ENCODE measurements at regions not wholly inside any gene's neighbourhood (a gene's known extent, or its start where the extent isn't known, plus 50 kb on each side); places are given as distances from the start of the nearest gene placed in this dataset.

- H3K27me3 ChIP-seq, result no peaks in the 10 kb centered on the region
- intact Hi-C loops (cut with DNase I), result no loop called here
- no peak overlapping the region for H3K27ac ChIP-seq
- no peak overlapping the region for H3K4me3 ChIP-seq
- DNase-seq, result no peak
- no peak for TF ChIP-seq POLR2A (IDR thresholded peaks at IDR 0.05)
- TF ChIP-seq, protein P1, sequence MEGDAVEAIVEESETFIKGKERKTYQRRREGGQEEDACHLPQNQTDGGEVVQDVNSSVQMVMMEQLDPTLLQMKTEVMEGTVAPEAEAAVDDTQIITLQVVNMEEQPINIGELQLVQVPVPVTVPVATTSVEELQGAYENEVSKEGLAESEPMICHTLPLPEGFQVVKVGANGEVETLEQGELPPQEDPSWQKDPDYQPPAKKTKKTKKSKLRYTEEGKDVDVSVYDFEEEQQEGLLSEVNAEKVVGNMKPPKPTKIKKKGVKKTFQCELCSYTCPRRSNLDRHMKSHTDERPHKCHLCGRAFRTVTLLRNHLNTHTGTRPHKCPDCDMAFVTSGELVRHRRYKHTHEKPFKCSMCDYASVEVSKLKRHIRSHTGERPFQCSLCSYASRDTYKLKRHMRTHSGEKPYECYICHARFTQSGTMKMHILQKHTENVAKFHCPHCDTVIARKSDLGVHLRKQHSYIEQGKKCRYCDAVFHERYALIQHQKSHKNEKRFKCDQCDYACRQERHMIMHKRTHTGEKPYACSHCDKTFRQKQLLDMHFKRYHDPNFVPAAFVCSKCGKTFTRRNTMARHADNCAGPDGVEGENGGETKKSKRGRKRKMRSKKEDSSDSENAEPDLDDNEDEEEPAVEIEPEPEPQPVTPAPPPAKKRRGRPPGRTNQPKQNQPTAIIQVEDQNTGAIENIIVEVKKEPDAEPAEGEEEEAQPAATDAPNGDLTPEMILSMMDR (IDR thresholded peaks at IDR 0.05), result no peak
- H3K36me3 ChIP-seq, result no peaks in the 10 kb centered on the region
- H3K4me1 ChIP-seq, result peaks cover 0 to 17% (median 0%) of the 10 kb centered on the region in 3 donors
- no peaks in the 10 kb centered on the region for H3K9me3 ChIP-seq
These were observed 239.2 kb upstream of the SMIM31 start for GRCh38 chr4:164514765-164515164.

- Histone ChIP-seq H3K4me3 (no peak overlapping the region), H3K4me1 (peaks cover 0 to 50% (median 0%) of the 10 kb centered on the region in 3 donors), H3K27me3 (no peaks in the 10 kb centered on the region), H3K36me3 (no peaks in the 10 kb centered on the region), H3K9me3 (no peaks in the 10 kb centered on the region), H3K27ac (no peak overlapping the region)
- WGBS, 2 donors, result 59 to 75% methylated on average over 4 of the region's 4 CpGs
- no peak for DNase-seq
- intact Hi-C loops (cut with DNase I), result no loop called here
- TF ChIP-seq, protein P1 (IDR thresholded peaks at IDR 0.05), result no peak
- no peak for TF ChIP-seq POLR2A (IDR thresholded peaks at IDR 0.05)
These were observed 229.1 kb upstream of the SMIM31 start for GRCh38 chr4:164524789-164525188.

DNA sequence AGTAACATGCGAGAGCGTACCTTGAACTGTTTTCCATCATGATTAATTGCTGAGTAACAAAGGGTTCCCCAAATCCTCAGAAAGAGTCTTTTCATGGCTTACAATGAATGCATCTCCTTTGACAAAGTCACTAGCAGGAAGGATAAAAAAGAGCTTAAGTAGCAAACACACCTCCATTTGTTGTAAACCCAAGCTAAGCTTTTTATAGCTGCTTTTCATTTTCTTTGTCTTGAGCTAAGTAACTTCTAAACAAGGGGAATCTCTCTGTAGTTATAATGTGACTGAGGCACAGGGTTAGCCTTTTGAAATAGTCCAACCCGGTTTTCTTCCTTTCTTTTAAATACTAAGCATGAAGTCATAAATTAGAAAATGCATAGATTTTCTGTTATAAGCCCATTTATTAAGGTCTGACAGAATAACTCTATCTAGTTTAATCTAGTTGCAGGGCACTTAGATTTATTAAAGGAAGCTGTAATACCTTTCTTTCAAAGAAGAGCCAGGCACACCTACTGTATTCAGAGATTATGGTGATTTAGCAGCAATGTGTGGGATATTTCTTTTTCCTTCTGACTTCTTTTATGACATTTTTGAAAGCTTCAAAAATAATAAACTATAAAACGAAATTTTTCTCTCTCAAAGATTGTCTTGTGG lies 226.9 kb upstream of the SMIM31 start:
- no peak for DNase-seq
- Histone ChIP-seq H3K27ac (peak overlapping the region in 1 of 4 donors; percentile 8), H3K9me3 (no peaks in the 10 kb centered on the region), H3K4me3 (no peak overlapping the region), H3K36me3 (no peaks in the 10 kb centered on the region), H3K27me3 (no peaks in the 10 kb centered on the region), H3K4me1 (peaks cover 0 to 43% (median 0%) of the 10 kb centered on the region in 3 donors)
- intact Hi-C loops (cut with DNase I), result no loop called here
- no peak for TF ChIP-seq POLR2A (IDR thresholded peaks at IDR 0.05)
- TF ChIP-seq, protein P1 (IDR thresholded peaks at IDR 0.05), result no peak
- WGBS, 2 donors, result 27 to 34% methylated on average over 4 of the region's 4 CpGs

GRCh38 chr4:164529058-164529457 lies 224.9 kb upstream of the SMIM31 start:
- TF ChIP-seq POLR2A (IDR thresholded peaks at IDR 0.05), result no peak
- TF ChIP-seq, protein P1 (IDR thresholded peaks at IDR 0.05), result no peak
- Histone ChIP-seq H3K36me3 (no peaks in the 10 kb centered on the region), H3K27ac (no peak overlapping the region), H3K9me3 (no peaks in the 10 kb centered on the region), H3K4me3 (no peak overlapping the region), H3K4me1 (peaks cover 0 to 43% (median 0%) of the 10 kb centered on the region in 3 donors), H3K27me3 (no peaks in the 10 kb centered on the region)
- no peak for DNase-seq
- 64 to 71% methylated on average over 2 of the region's 2 CpGs for WGBS, 2 donors
- intact Hi-C loops (cut with DNase I), result no loop called here

DNA sequence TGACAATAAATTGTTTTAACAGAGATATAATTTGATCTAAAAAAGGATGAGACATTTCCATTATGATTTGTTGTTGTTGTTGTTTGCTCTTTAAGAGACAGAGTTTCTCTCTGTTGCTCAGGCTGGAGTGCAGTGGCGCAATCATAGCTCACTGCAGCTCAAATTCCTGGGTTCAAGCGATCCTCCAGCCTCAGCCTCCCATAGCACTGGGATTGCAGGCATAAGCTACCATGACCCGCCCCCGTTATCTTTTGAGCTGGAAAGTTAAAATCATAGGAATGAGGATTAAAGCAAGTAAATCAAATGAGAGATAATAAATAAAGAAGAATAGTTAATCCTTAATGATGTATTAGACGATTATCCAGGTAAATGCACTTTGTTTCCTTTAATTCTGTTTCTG lies 224.4 kb upstream of the SMIM31 start:
- no peak for DNase-seq
- 81 to 85% methylated on average over 5 of the region's 5 CpGs for WGBS, 2 donors
- H3K36me3 ChIP-seq, result no peaks in the 10 kb centered on the region
- H3K4me1 ChIP-seq, result peaks cover 0 to 43% (median 0%) of the 10 kb centered on the region in 3 donors
- TF ChIP-seq POLR2A (IDR thresholded peaks at IDR 0.05), result no peak
- TF ChIP-seq, protein P1 (IDR thresholded peaks at IDR 0.05), result no peak
- intact Hi-C loops (cut with DNase I), result no loop called here
- H3K27me3 ChIP-seq, result no peaks in the 10 kb centered on the region
- no peaks in the 10 kb centered on the region for H3K9me3 ChIP-seq
- no peak overlapping the region for H3K4me3 ChIP-seq
- no peak overlapping the region for H3K27ac ChIP-seq
